ENCODE measurements at regions not wholly inside any gene's neighbourhood (a gene's known extent, or its start where the extent isn't known, plus 50 kb on each side); places are given as distances from the start of the nearest gene placed in this dataset.
"Not testable (repeated sequence)": the region's sequence is repeated elsewhere in the genome, so short reads cannot be mapped to it uniquely, and the experiment has no call there.

DNA sequence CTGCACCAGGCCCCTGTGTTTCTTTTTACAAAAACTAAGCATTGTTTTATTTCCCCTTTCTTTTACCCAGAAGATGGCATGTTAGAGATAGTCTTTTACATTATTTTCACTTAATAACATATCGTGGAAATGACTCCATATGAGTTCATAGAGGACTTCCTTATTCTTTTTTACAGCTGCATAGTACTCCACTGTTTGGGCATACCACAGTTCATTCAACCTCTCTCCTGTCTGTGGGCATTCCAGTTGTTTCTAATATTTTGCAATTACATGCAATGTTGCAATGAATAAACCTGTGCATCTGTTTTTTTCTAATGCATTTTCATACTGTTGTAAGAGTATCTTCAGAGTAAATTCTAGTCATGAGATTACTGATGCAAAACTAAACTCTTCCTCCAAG is 173.2 kb upstream of the ZNF469 start:
- TF ChIP-seq CTCF (IDR thresholded peaks at IDR 0.05 in 4 of 5, conservative IDR thresholded peaks at IDR 0.05 in 1 of 5); POLR2A (IDR thresholded peaks at IDR 0.05): not testable (repeated sequence)

Measured in gastrocnemius medialis (tissue), 4 donors.